RWPE1 (cell line): ENCODE measurements at regions not wholly inside any gene's neighbourhood (a gene's known extent, or its start where the extent isn't known, plus 50 kb on each side); places are given as distances from the start of the nearest gene placed in this dataset.

Experiments used
- CTCF ChIA-PET: fragments of 350-600 bp; sonication (Branson Sonifier 250); formaldehyde crosslinking; extraction: SDS; loops from one replicate; lab custom pipeline; 2021; lab: Yijun Ruan, JAX
- POLR2A ChIA-PET: fragments of 400-600 bp; formaldehyde crosslinking; extraction: SDS; loops from one replicate; lab custom pipeline; 2020; ENCODE audit warnings: antibody characterized with exemption; ENCODE audit not compliant: low non-redundant PET; lab: Yijun Ruan, JAX
- DNase-seq: peaks from one replicate; pipeline ENCODE4 v3.0.0; 2012; ENCODE audit warnings: low spot score
- H3K27ac ChIP-seq: fragments of 450-650 bp; 2 replicates; pipeline ENCODE4 v1.5.1; 2017
- TF ChIP-seq, protein P1 (sequence below): fragments of 450-650 bp; conservative IDR thresholded peaks from 2 replicates; pipeline ENCODE4 v1.5.1; 2017; ENCODE audit warnings: low read depth, mild to moderate bottlenecking

DNA sequence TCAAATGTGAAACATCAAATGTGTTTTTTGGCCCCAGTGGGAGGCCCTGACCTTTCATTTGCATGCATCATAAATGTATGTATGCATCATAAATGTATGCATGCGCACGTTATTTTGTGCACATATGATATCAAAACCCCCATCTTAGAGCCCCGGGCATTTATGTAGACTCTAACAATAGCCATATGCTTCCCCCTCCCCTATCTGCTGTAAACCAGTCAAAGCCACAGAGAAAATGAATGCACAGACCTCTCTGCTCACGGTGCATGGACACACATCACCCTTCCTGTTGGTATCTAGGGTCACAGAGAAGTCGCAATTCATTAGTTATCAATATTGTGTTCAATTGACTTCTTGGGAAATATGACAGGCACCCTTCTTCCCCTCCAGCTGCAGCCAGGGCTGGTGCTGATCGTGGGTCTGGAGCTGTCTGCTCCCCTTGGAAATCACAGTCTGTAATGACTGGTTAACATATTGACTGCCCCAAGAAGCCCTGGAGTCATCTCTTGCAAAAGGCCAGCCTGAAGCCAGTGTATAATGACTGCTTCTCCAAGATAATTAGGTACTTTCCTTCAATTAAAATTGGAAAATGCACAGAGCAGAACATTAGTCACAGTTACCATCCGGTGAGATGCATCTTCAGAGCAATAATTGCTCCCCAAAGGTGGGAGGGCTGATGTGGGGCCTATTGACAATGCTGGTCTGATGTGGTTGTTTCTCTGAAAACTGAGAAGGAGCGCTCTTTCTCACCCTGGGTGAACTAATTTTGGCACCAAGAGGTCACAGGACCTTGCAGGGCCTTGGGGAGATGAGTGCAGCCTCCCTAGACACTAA lies 532.2 kb downstream of the CDH26 start:
- no peak overlapping the region for H3K27ac ChIP-seq
- DNase-seq = no peak
- TF ChIP-seq, protein P1, sequence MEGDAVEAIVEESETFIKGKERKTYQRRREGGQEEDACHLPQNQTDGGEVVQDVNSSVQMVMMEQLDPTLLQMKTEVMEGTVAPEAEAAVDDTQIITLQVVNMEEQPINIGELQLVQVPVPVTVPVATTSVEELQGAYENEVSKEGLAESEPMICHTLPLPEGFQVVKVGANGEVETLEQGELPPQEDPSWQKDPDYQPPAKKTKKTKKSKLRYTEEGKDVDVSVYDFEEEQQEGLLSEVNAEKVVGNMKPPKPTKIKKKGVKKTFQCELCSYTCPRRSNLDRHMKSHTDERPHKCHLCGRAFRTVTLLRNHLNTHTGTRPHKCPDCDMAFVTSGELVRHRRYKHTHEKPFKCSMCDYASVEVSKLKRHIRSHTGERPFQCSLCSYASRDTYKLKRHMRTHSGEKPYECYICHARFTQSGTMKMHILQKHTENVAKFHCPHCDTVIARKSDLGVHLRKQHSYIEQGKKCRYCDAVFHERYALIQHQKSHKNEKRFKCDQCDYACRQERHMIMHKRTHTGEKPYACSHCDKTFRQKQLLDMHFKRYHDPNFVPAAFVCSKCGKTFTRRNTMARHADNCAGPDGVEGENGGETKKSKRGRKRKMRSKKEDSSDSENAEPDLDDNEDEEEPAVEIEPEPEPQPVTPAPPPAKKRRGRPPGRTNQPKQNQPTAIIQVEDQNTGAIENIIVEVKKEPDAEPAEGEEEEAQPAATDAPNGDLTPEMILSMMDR = no peak
- CTCF ChIA-PET = no interaction called here
- POLR2A ChIA-PET = no interaction called here

GRCh38 chr20:60491051-60491581 lies 532.9 kb downstream of the CDH26 start:
- DNase-seq = no peak
- H3K27ac ChIP-seq = no peak overlapping the region
- TF ChIP-seq, protein P1 = no peak
- ChIA-PET POLR2A (no interaction called here), CTCF (no interaction called here)

GRCh38 chr20:60494476-60494875 lies 536.3 kb downstream of the CDH26 start:
- ChIA-PET POLR2A (no interaction called here), CTCF (no interaction called here)
- TF ChIP-seq, protein P1 = no peak
- no peak overlapping the region for H3K27ac ChIP-seq
- no peak for DNase-seq

GRCh38 chr20:60497298-60498035 lies 539.2 kb downstream of the CDH26 start:
- no peak overlapping the region for H3K27ac ChIP-seq
- TF ChIP-seq, protein P1 = no peak
- DNase-seq = no peak
- CTCF ChIA-PET = interaction anchor here (0.7 to 0.8 kb wide), 3 partner anchors 132 to 719 kb away, joined by 3 read pairs; no protein-coding TSS in a partner anchor
- POLR2A ChIA-PET = no interaction called here

GRCh38 chr20:60500038-60500701 lies 541.9 kb downstream of the CDH26 start:
- no peak overlapping the region for H3K27ac ChIP-seq
- CTCF ChIA-PET = no interaction called here
- TF ChIP-seq, protein P1 = no peak
- POLR2A ChIA-PET = no interaction called here
- no peak for DNase-seq

GRCh38 chr20:60501048-60501447 lies 542.8 kb downstream of the CDH26 start:
- TF ChIP-seq, protein P1 = no peak
- POLR2A ChIA-PET = no interaction called here
- no peak overlapping the region for H3K27ac ChIP-seq
- CTCF ChIA-PET = no interaction called here
- DNase-seq = no peak
